HEK293 (cell line): ENCODE measurements at regions not wholly inside any gene's neighbourhood (a gene's known extent, or its start where the extent isn't known, plus 50 kb on each side); places are given as distances from the start of the nearest gene placed in this dataset.

Source experiments
- CTCF ChIA-PET: fragments of 350-600 bp; formaldehyde crosslinking; extraction: SDS; loops from one replicate; lab custom pipeline; 2021; ENCODE audit warnings: antibody characterized with exemption; lab: Yijun Ruan, JAX
- POLR2A ChIA-PET: fragments of 300-600 bp; formaldehyde crosslinking; extraction: SDS; loops from one replicate; lab custom pipeline; 2020; ENCODE audit warnings: antibody characterized with exemption, inconsistent platforms; lab: Yijun Ruan, JAX
- H3K27ac ChIP-seq: fragments of 200-500 bp; sonication (Bioruptor generic); 2 replicates; pipeline ENCODE4 v1.5.1; 2014; ENCODE audit warnings: low read depth, low read length, control low read depth, inconsistent platforms; ENCODE audit errors: extremely low read depth
- H3K36me3 ChIP-seq, 2 experiments: fragments of 200-500 bp in 1 of 2; sonication (Bioruptor generic) in 1 of 2; 1 replicate in 1 of 2; 2 replicates in 1 of 2; pipeline ENCODE4 v1.5.1; 2014 to 2017; ENCODE audit warnings: inconsistent platforms in 2 of 2, low read length in 2 of 2; ENCODE audit not compliant: control insufficient read depth in 2 of 2, insufficient read depth in 1 of 2
- H3K4me1 ChIP-seq: fragments of 200-500 bp; sonication (Bioruptor generic); 2 replicates; pipeline ENCODE4 v1.5.1; 2014; ENCODE audit warnings: mild to moderate bottlenecking, low read length, inconsistent platforms; ENCODE audit not compliant: control insufficient read depth, insufficient read depth
- H3K4me3 ChIP-seq: 2 replicates; pipeline ENCODE4 v1.5.1; 2011; ENCODE audit warnings: low read depth, mild to moderate bottlenecking, control low read depth, low read length, moderate library complexity
- H3K9me3 ChIP-seq: fragments of 200-500 bp; sonication (Bioruptor generic); 2 replicates; pipeline ENCODE4 v1.5.1; 2014; ENCODE audit warnings: low read depth, low read length, inconsistent platforms; ENCODE audit not compliant: control insufficient read depth, insufficient read depth
- CTCF ChIP-seq: fragments of 450-650 bp; formaldehyde crosslinking; IDR thresholded peaks from 2 replicates; pipeline ENCODE4 v1.5.1; 2016; ENCODE audit warnings: missing biosample characterization, missing genetic modification characterization
- EGR2 ChIP-seq: fragments of 450-650 bp; formaldehyde crosslinking; IDR thresholded peaks from 2 replicates; pipeline ENCODE4 v1.5.1; 2016; ENCODE audit warnings: low read depth, missing biosample characterization, missing genetic modification characterization
- ELK4 ChIP-seq: IDR thresholded peaks from 2 replicates; pipeline ENCODE4 v1.6.1; 2011; ENCODE audit warnings: mild to moderate bottlenecking, low read depth, low read length, borderline replicate concordance
- GFI1B ChIP-seq: fragments of 450-650 bp; formaldehyde crosslinking; IDR thresholded peaks from 2 replicates; pipeline ENCODE4 v1.5.1; 2016; ENCODE audit warnings: missing biosample characterization, missing genetic modification characterization
- GLI4 ChIP-seq: fragments of 450-650 bp; formaldehyde crosslinking; IDR thresholded peaks from 2 replicates; pipeline ENCODE4 v1.5.1; 2016; ENCODE audit warnings: missing biosample characterization, missing genetic modification characterization
- HIC1 ChIP-seq: fragments of 450-650 bp; formaldehyde crosslinking; IDR thresholded peaks from 2 replicates; pipeline ENCODE4 v1.5.1; 2016; ENCODE audit warnings: missing biosample characterization, missing genetic modification characterization
- KLF10 ChIP-seq: fragments of 450-650 bp; IDR thresholded peaks from 2 replicates; pipeline ENCODE4 v1.5.1; 2018; ENCODE audit warnings: missing biosample characterization, mild to moderate bottlenecking, missing genetic modification characterization
- OVOL3 ChIP-seq: fragments of 450-650 bp; formaldehyde crosslinking; IDR thresholded peaks from 2 replicates; pipeline ENCODE4 v1.5.1; 2016; ENCODE audit warnings: missing biosample characterization, missing genetic modification characterization
- PATZ1 ChIP-seq: fragments of 450-650 bp; formaldehyde crosslinking; IDR thresholded peaks from 2 replicates; pipeline ENCODE4 v1.5.1; 2016; ENCODE audit warnings: missing biosample characterization, missing genetic modification characterization
- PRDM1 ChIP-seq: fragments of 450-650 bp; formaldehyde crosslinking; IDR thresholded peaks from 2 replicates; pipeline ENCODE4; 2016; ENCODE audit warnings: missing biosample characterization, missing genetic modification characterization
- ZBTB26 ChIP-seq: fragments of 450-650 bp; formaldehyde crosslinking; optimal IDR thresholded peaks from 2 replicates; pipeline ENCODE3; 2016; ENCODE audit warnings: missing biosample characterization, mild to moderate bottlenecking, missing genetic modification characterization
- ZBTB49 ChIP-seq: fragments of 450-650 bp; formaldehyde crosslinking; IDR thresholded peaks from 2 replicates; pipeline ENCODE4 v1.5.1; 2016; ENCODE audit warnings: missing biosample characterization, missing genetic modification characterization, low read depth
- ZBTB8A ChIP-seq: fragments of 450-650 bp; formaldehyde crosslinking; IDR thresholded peaks from 2 replicates; pipeline ENCODE4 v1.5.1; 2016; ENCODE audit warnings: missing biosample characterization, missing genetic modification characterization
- ZNF114 ChIP-seq: fragments of 450-650 bp; formaldehyde crosslinking; IDR thresholded peaks from 2 replicates; pipeline ENCODE4 v1.5.0; 2017; ENCODE audit warnings: missing biosample characterization, missing genetic modification characterization
- ZNF19 ChIP-seq: fragments of 450-650 bp; formaldehyde crosslinking; IDR thresholded peaks from 2 replicates; pipeline ENCODE4; 2016; ENCODE audit warnings: missing biosample characterization, missing genetic modification characterization, low read depth
- ZNF26 ChIP-seq: fragments of 450-650 bp; formaldehyde crosslinking; IDR thresholded peaks from 2 replicates; pipeline ENCODE4 v1.5.1; 2016; ENCODE audit warnings: missing biosample characterization, missing genetic modification characterization
- ZNF354C ChIP-seq: fragments of 450-650 bp; formaldehyde crosslinking; IDR thresholded peaks from 2 replicates; pipeline ENCODE4 v1.5.1; 2016; ENCODE audit warnings: missing biosample characterization, missing genetic modification characterization, low read depth, borderline replicate concordance
- ZNF548 ChIP-seq: fragments of 450-650 bp; formaldehyde crosslinking; IDR thresholded peaks from 2 replicates; pipeline ENCODE4 v1.5.1; 2016; ENCODE audit warnings: missing biosample characterization, missing genetic modification characterization
- ZNF561 ChIP-seq: fragments of 450-650 bp; IDR thresholded peaks from 2 replicates; pipeline ENCODE4 v1.5.1; 2018; ENCODE audit warnings: missing biosample characterization, missing genetic modification characterization, borderline replicate concordance
- ZNF623 ChIP-seq: fragments of 450-650 bp; formaldehyde crosslinking; IDR thresholded peaks from 2 replicates; pipeline ENCODE4 v1.5.1; 2016; ENCODE audit warnings: missing biosample characterization, missing genetic modification characterization
- ZNF624 ChIP-seq: fragments of 450-650 bp; formaldehyde crosslinking; IDR thresholded peaks from 2 replicates; pipeline ENCODE4 v1.5.1; 2017; ENCODE audit warnings: missing biosample characterization, missing genetic modification characterization
- ZNF658 ChIP-seq: fragments of 450-650 bp; formaldehyde crosslinking; IDR thresholded peaks from 2 replicates; pipeline ENCODE4; 2016; ENCODE audit warnings: missing biosample characterization, missing genetic modification characterization
- ZNF776 ChIP-seq: fragments of 450-650 bp; formaldehyde crosslinking; IDR thresholded peaks from 2 replicates; pipeline ENCODE4 v1.5.0; 2017; ENCODE audit warnings: missing biosample characterization, missing genetic modification characterization, borderline replicate concordance
- ZNF843 ChIP-seq: fragments of 450-650 bp; formaldehyde crosslinking; IDR thresholded peaks from 2 replicates; pipeline ENCODE4 v1.5.1; 2016; ENCODE audit warnings: missing biosample characterization, missing genetic modification characterization

GRCh38 chr14:87601036-87601435, 391.9 kb downstream of the GALC start:
- H3K9me3 ChIP-seq, result no peaks in the 10 kb centered on the region
- H3K4me1 ChIP-seq, result no peaks in the 10 kb centered on the region
- CTCF ChIA-PET, result no interaction called here
- POLR2A ChIA-PET, result no interaction called here
- no peak overlapping the region for H3K4me3 ChIP-seq
- no peaks in the 10 kb centered on the region for H3K36me3 ChIP-seq
- no peak for TF ChIP-seq KLF10 (tag by site-specific recombination)
- TF ChIP-seq OVOL3 (tag by site-specific recombination), result no peak
- no peak for TF ChIP-seq ZBTB49 (tag by site-specific recombination)
- TF ChIP-seq PATZ1, result no peak
- TF ChIP-seq ZNF843, result no peak
- no peak for TF ChIP-seq ZNF548 (tag by site-specific recombination)
- TF ChIP-seq ZNF623 (tag by site-specific recombination), result no peak
- TF ChIP-seq ZNF658 (tag by site-specific recombination), result no peak
- no peak for TF ChIP-seq ZNF26 (tag by site-specific recombination)
- TF ChIP-seq ELK4, result no peak
- TF ChIP-seq ZNF354C (tag by site-specific recombination), result no peak
- no peak for TF ChIP-seq HIC1 (tag by site-specific recombination)
- TF ChIP-seq ZBTB8A (tag by site-specific recombination), result no peak
- no peak for TF ChIP-seq GFI1B (tag by site-specific recombination)
- TF ChIP-seq ZBTB26, result no peak
- H3K27ac ChIP-seq, result no peak overlapping the region

- ChIA-PET CTCF (no interaction called here), POLR2A (no interaction called here)
- no peaks in the 10 kb centered on the region for H3K4me1 ChIP-seq
- no peak overlapping the region for H3K4me3 ChIP-seq
- H3K9me3 ChIP-seq, result no peaks in the 10 kb centered on the region
- no peak overlapping the region for H3K27ac ChIP-seq
- no peaks in the 10 kb centered on the region for H3K36me3 ChIP-seq
- TF ChIP-seq CTCF (tag by site-specific recombination) (no peak), PRDM1 (tag by site-specific recombination) (no peak), GLI4 (tag by site-specific recombination) (no peak), ZNF114 (tag by site-specific recombination) (no peak), ZNF19 (tag by site-specific recombination) (no peak), EGR2 (no peak), ZNF561 (tag by site-specific recombination) (no peak), ZNF776 (tag by site-specific recombination) (no peak), ZNF624 (tag by site-specific recombination) (no peak)
Measured at GRCh38 chr14:87600240-87600639, 392.7 kb downstream of the GALC start.
